ENCODE measurements at regions not wholly inside any gene's neighbourhood (a gene's known extent, or its start where the extent isn't known, plus 50 kb on each side); places are given as distances from the start of the nearest gene placed in this dataset.

DNA sequence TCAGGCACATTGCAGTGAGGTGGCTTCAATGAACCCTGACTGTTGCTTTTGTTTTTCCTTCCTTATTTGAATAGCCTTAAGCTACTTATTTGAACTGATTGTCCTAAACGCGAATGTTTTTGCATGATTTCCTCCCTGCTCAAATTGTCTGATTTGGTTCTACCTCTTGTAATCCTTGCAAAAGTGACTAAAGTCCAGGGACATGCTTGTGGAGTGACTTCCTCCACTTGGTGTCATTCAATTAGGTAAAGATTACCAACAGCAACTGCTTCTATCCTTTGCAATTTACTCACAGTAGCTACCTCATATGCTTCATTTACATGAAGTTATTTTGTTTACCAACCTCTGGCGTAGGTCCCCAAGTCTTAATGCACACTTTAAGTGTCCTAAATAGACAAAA lies 295.9 kb upstream of the TMEM229A start:
- DNase-seq, result no peak
- H3K36me3 Mint-ChIP-seq (ENCODE audit: insufficient read depth in 1 of 3, low read depth in 3 of 3), result no peaks in the 10 kb centered on the region
- H3K27me3 Mint-ChIP-seq (ENCODE audit: low read depth), result 0 out of 2 replicates have a peak, but pooled peaks cover 1% of the 10 kb centered on the region
- H2AFZ ChIP-seq (ENCODE audit: low read length), result no peak overlapping the region
- H3K27ac Mint-ChIP-seq, result no peak overlapping the region
- no peak overlapping the region for H3K56ac ChIP-seq (ENCODE audit: insufficient read length, low read depth, low read length)
- H2BK12ac ChIP-seq (ENCODE audit: insufficient read length, low read depth, low read length), result no peak overlapping the region
- H3K27ac ChIP-seq (ENCODE audit: insufficient read length, low read depth, low read length), result no peak overlapping the region
- H2AK5ac ChIP-seq (ENCODE audit: insufficient read length, low read length), result no peak overlapping the region
- no peaks in the 10 kb centered on the region for H3K9me3 Mint-ChIP-seq
- H3K4me3 Mint-ChIP-seq, result no peak overlapping the region
- no peak overlapping the region for H2BK5ac ChIP-seq (ENCODE audit: insufficient read length, low read length)
- H3K4me2 ChIP-seq (ENCODE audit: insufficient read depth, insufficient read length, low read length), result no peak overlapping the region
- H3K4me1 ChIP-seq (ENCODE audit: insufficient read depth, low read length), result no peaks in the 10 kb centered on the region
- H3K9ac ChIP-seq (ENCODE audit: extremely low read depth, insufficient read length, low read length), result no peak overlapping the region
- WGBS (ENCODE audit: extremely low coverage, insufficient read length, low lambda C conversion rate), result no CpG with 5 or more reads among the region's 3 CpGs
- H2BK20ac ChIP-seq (ENCODE audit: low read depth, low read length, poor library complexity, severe bottlenecking), result no peak overlapping the region
- no peak overlapping the region for H3K18ac ChIP-seq (ENCODE audit: insufficient read length, low read depth, low read length)
- H3K79me2 ChIP-seq (ENCODE audit: insufficient read depth, low read length), result no peaks in the 10 kb centered on the region
- TF ChIP-seq, protein P1, sequence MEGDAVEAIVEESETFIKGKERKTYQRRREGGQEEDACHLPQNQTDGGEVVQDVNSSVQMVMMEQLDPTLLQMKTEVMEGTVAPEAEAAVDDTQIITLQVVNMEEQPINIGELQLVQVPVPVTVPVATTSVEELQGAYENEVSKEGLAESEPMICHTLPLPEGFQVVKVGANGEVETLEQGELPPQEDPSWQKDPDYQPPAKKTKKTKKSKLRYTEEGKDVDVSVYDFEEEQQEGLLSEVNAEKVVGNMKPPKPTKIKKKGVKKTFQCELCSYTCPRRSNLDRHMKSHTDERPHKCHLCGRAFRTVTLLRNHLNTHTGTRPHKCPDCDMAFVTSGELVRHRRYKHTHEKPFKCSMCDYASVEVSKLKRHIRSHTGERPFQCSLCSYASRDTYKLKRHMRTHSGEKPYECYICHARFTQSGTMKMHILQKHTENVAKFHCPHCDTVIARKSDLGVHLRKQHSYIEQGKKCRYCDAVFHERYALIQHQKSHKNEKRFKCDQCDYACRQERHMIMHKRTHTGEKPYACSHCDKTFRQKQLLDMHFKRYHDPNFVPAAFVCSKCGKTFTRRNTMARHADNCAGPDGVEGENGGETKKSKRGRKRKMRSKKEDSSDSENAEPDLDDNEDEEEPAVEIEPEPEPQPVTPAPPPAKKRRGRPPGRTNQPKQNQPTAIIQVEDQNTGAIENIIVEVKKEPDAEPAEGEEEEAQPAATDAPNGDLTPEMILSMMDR (conservative IDR thresholded peaks at IDR 0.05), result no peak
- no peak overlapping the region for H3T11ph ChIP-seq (ENCODE audit: low read length)
- H4K5ac ChIP-seq (ENCODE audit: insufficient read length, low read depth, low read length), result no peak overlapping the region
- no peaks in the 10 kb centered on the region for H4K20me1 ChIP-seq (ENCODE audit: control insufficient read depth, insufficient read depth, insufficient read length)
- H2BK120ac ChIP-seq (ENCODE audit: low read depth, low read length, poor library complexity, severe bottlenecking), result no peak overlapping the region
- H3K79me1 ChIP-seq (ENCODE audit: insufficient read depth, low read depth, low read length, poor library complexity, severe bottlenecking), result no peaks in the 10 kb centered on the region
- H3K4ac ChIP-seq (ENCODE audit: low read depth, low read length), result no peak overlapping the region
- no peak overlapping the region for H2BK15ac ChIP-seq (ENCODE audit: low read depth, low read length)
- no peaks in the 10 kb centered on the region for H3K23me2 ChIP-seq (ENCODE audit: insufficient read length, low read depth, low read length, poor library complexity, severe bottlenecking)
- H3K27me3 ChIP-seq (ENCODE audit: insufficient read depth, low read length), result no peaks in the 10 kb centered on the region
- H3K14ac ChIP-seq (ENCODE audit: insufficient read depth, low read length), result no peak overlapping the region
- no peak overlapping the region for H4K8ac ChIP-seq (replicated peaks; ENCODE audit: insufficient read length, low read depth, low read length)
- no peak overlapping the region for H3K23ac ChIP-seq (ENCODE audit: insufficient read length, low read depth, low read length)
- no peaks in the 10 kb centered on the region for H3K9me3 ChIP-seq (ENCODE audit: control insufficient read depth, low read depth, low read length)
- no peaks in the 10 kb centered on the region for H3K4me1 Mint-ChIP-seq
- H4K91ac ChIP-seq (ENCODE audit: insufficient read length, low read depth, low read length), result no peak overlapping the region

Data from H9 (cell line).